HG03159 (cell line): ENCODE measurements at regions not wholly inside any gene's neighbourhood (a gene's known extent, or its start where the extent isn't known, plus 50 kb on each side); places are given as distances from the start of the nearest gene placed in this dataset.

ENCODE experiments used
- ATAC-seq: cut with Tn5 transposase; IDR thresholded peaks from one replicate; pipeline ENCODE4 v1.9.1; 2021; ENCODE audit warnings: mild to moderate bottlenecking, moderate library complexity; ENCODE audit not compliant: unreplicated experiment

- no peak for ATAC-seq
Measured at GRCh38 chr2:16466133-16466820, 199.4 kb downstream of the CYRIA start.

- ATAC-seq, result no peak
Measured at GRCh38 chr2:16464641-16465040, 201.0 kb downstream of the CYRIA start.

- no peak for ATAC-seq
Measured at GRCh38 chr2:16462958-16463357, 202.7 kb downstream of the CYRIA start.

GRCh38 chr2:16461672-16462071 is 204.0 kb downstream of the CYRIA start:
- ATAC-seq, result no peak

- ATAC-seq, result no peak
Measured at GRCh38 chr2:16459606-16460005, 206.0 kb downstream of the CYRIA start.

GRCh38 chr2:16454621-16455020 is 211.0 kb downstream of the CYRIA start:
- ATAC-seq, result no peak

GRCh38 chr2:16452123-16452522 is 213.5 kb downstream of the CYRIA start:
- no peak for ATAC-seq

GRCh38 chr2:16446706-16447105 is 218.9 kb downstream of the CYRIA start:
- no peak for ATAC-seq

GRCh38 chr2:16442971-16443370 is 222.7 kb downstream of the CYRIA start:
- ATAC-seq, result no peak

GRCh38 chr2:16441431-16441830 is 224.2 kb downstream of the CYRIA start:
- ATAC-seq, result no peak

GRCh38 chr2:16440898-16441297 is 224.7 kb downstream of the CYRIA start:
- ATAC-seq, result no peak

- no peak for ATAC-seq
Measured at GRCh38 chr2:16438613-16439321, 226.9 kb downstream of the CYRIA start.

- no peak for ATAC-seq
Measured at GRCh38 chr2:16437189-16437588, 228.4 kb downstream of the CYRIA start.

GRCh38 chr2:16434393-16434792 is 231.2 kb downstream of the CYRIA start:
- ATAC-seq, result no peak

GRCh38 chr2:16430846-16431245 is 234.8 kb downstream of the CYRIA start:
- ATAC-seq, result no peak

- no peak for ATAC-seq
Measured at GRCh38 chr2:16429431-16430145, 236.0 kb downstream of the CYRIA start.

- ATAC-seq, result no peak
Measured at GRCh38 chr2:16429002-16429401, 236.6 kb downstream of the CYRIA start.

GRCh38 chr2:16425462-16426336 is 239.9 kb downstream of the CYRIA start:
- no peak for ATAC-seq

- ATAC-seq, result no peak
Measured at GRCh38 chr2:16420421-16420820, 245.2 kb downstream of the CYRIA start.

GRCh38 chr2:16417726-16418125 is 247.9 kb downstream of the CYRIA start:
- no peak for ATAC-seq

- no peak for ATAC-seq
Measured at GRCh38 chr2:16416651-16417050, 249.0 kb downstream of the CYRIA start.
